ENCODE measurements at regions not wholly inside any gene's neighbourhood (a gene's known extent, or its start where the extent isn't known, plus 50 kb on each side); places are given as distances from the start of the nearest gene placed in this dataset.

- no peaks in the 10 kb centered on the region for H3K27me3 ChIP-seq (ENCODE audit: control insufficient read depth, insufficient read depth, low read length)
Measured at GRCh38 chr12:124663771-124664366, 96.5 kb upstream of the NCOR2 start.

GRCh38 chr12:124663206-124663605, 95.8 kb upstream of the NCOR2 start:
- H3K4me1 ChIP-seq (ENCODE audit: control insufficient read depth, low read depth, low read length) = no peaks in the 10 kb centered on the region
- H3K36me3 ChIP-seq (ENCODE audit: control insufficient read depth, low read depth, low read length) = no peaks in the 10 kb centered on the region

More at GRCh38 chr12:124663771-124664366, 96.5 kb upstream of the NCOR2 start:
- no peaks in the 10 kb centered on the region for H3K36me3 ChIP-seq (ENCODE audit: control insufficient read depth, low read depth, low read length)
- no peaks in the 10 kb centered on the region for H3K9me3 ChIP-seq (ENCODE audit: control insufficient read depth, low read depth, low read length)
- no peak overlapping the region for H3K27ac ChIP-seq (ENCODE audit: low read length)
- H3K4me1 ChIP-seq (ENCODE audit: control insufficient read depth, low read depth, low read length) = no peaks in the 10 kb centered on the region
- H3K4me3 ChIP-seq (ENCODE audit: low read length) = no peak overlapping the region
- no peak overlapping the region for H3K9ac ChIP-seq (ENCODE audit: low read length)

GRCh38 chr12:124661341-124661740, 93.9 kb upstream of the NCOR2 start:
- no peaks in the 10 kb centered on the region for H3K27me3 ChIP-seq (ENCODE audit: control insufficient read depth, insufficient read depth, low read length)
- H3K4me3 ChIP-seq (ENCODE audit: low read length) = no peak overlapping the region
- peaks cover 4% of the 10 kb centered on the region for H3K4me1 ChIP-seq (ENCODE audit: control insufficient read depth, low read depth, low read length)
- H3K9ac ChIP-seq (ENCODE audit: low read length) = no peak overlapping the region
- H3K36me3 ChIP-seq (ENCODE audit: control insufficient read depth, low read depth, low read length) = no peaks in the 10 kb centered on the region
- no peak overlapping the region for H3K27ac ChIP-seq (ENCODE audit: low read length)
- no peaks in the 10 kb centered on the region for H3K9me3 ChIP-seq (ENCODE audit: control insufficient read depth, low read depth, low read length)

More at GRCh38 chr12:124663206-124663605, 95.8 kb upstream of the NCOR2 start:
- Histone ChIP-seq H3K9me3 (ENCODE audit: control insufficient read depth, low read depth, low read length) (no peaks in the 10 kb centered on the region), H3K27me3 (ENCODE audit: control insufficient read depth, insufficient read depth, low read length) (no peaks in the 10 kb centered on the region), H3K4me3 (ENCODE audit: low read length) (no peak overlapping the region), H3K27ac (ENCODE audit: low read length) (no peak overlapping the region), H3K9ac (ENCODE audit: low read length) (no peak overlapping the region)

GRCh38 chr12:124660851-124661250, 93.4 kb upstream of the NCOR2 start:
- H3K27me3 ChIP-seq (ENCODE audit: control insufficient read depth, insufficient read depth, low read length) = no peaks in the 10 kb centered on the region
- H3K4me3 ChIP-seq (ENCODE audit: low read length) = no peak overlapping the region
- H3K9me3 ChIP-seq (ENCODE audit: control insufficient read depth, low read depth, low read length) = no peaks in the 10 kb centered on the region
- H3K27ac ChIP-seq (ENCODE audit: low read length) = no peak overlapping the region
- no peak overlapping the region for H3K9ac ChIP-seq (ENCODE audit: low read length)
- H3K4me1 ChIP-seq (ENCODE audit: control insufficient read depth, low read depth, low read length) = peaks cover 9% of the 10 kb centered on the region
- no peaks in the 10 kb centered on the region for H3K36me3 ChIP-seq (ENCODE audit: control insufficient read depth, low read depth, low read length)

- Histone ChIP-seq H3K36me3 (ENCODE audit: control insufficient read depth, low read depth, low read length) (no peaks in the 10 kb centered on the region), H3K27ac (ENCODE audit: low read length) (no peak overlapping the region), H3K27me3 (ENCODE audit: control insufficient read depth, insufficient read depth, low read length) (no peaks in the 10 kb centered on the region), H3K4me3 (ENCODE audit: low read length) (no peak overlapping the region), H3K9me3 (ENCODE audit: control insufficient read depth, low read depth, low read length) (no peaks in the 10 kb centered on the region), H3K9ac (ENCODE audit: low read length) (no peak overlapping the region), H3K4me1 (ENCODE audit: control insufficient read depth, low read depth, low read length) (peaks cover 18% of the 10 kb centered on the region)
Measured at GRCh38 chr12:124658806-124659402, 91.5 kb upstream of the NCOR2 start.

GRCh38 chr12:124658302-124658701, 90.9 kb upstream of the NCOR2 start:
- Histone ChIP-seq H3K9me3 (ENCODE audit: control insufficient read depth, low read depth, low read length) (no peaks in the 10 kb centered on the region), H3K27me3 (ENCODE audit: control insufficient read depth, insufficient read depth, low read length) (no peaks in the 10 kb centered on the region), H3K27ac (ENCODE audit: low read length) (no peak overlapping the region), H3K9ac (ENCODE audit: low read length) (no peak overlapping the region), H3K4me1 (ENCODE audit: control insufficient read depth, low read depth, low read length) (peaks cover 18% of the 10 kb centered on the region), H3K4me3 (ENCODE audit: low read length) (no peak overlapping the region), H3K36me3 (ENCODE audit: control insufficient read depth, low read depth, low read length) (no peaks in the 10 kb centered on the region)

GRCh38 chr12:124656947-124657434, 89.6 kb upstream of the NCOR2 start:
- Histone ChIP-seq H3K9ac (ENCODE audit: low read length) (no peak overlapping the region), H3K9me3 (ENCODE audit: control insufficient read depth, low read depth, low read length) (no peaks in the 10 kb centered on the region), H3K4me1 (ENCODE audit: control insufficient read depth, low read depth, low read length) (peaks cover 18% of the 10 kb centered on the region), H3K36me3 (ENCODE audit: control insufficient read depth, low read depth, low read length) (no peaks in the 10 kb centered on the region), H3K27me3 (ENCODE audit: control insufficient read depth, insufficient read depth, low read length) (no peaks in the 10 kb centered on the region), H3K27ac (ENCODE audit: low read length) (no peak overlapping the region), H3K4me3 (ENCODE audit: low read length) (no peak overlapping the region)

- Histone ChIP-seq H3K9me3 (ENCODE audit: control insufficient read depth, low read depth, low read length) (no peaks in the 10 kb centered on the region), H3K9ac (ENCODE audit: low read length) (peak overlapping the region; percentile 7), H3K36me3 (ENCODE audit: control insufficient read depth, low read depth, low read length) (no peaks in the 10 kb centered on the region), H3K4me3 (ENCODE audit: low read length) (peak overlapping the region; percentile 14), H3K4me1 (ENCODE audit: control insufficient read depth, low read depth, low read length) (peaks cover 18% of the 10 kb centered on the region), H3K27me3 (ENCODE audit: control insufficient read depth, insufficient read depth, low read length) (no peaks in the 10 kb centered on the region), H3K27ac (ENCODE audit: low read length) (no peak overlapping the region)
Measured at GRCh38 chr12:124655698-124656516, 88.5 kb upstream of the NCOR2 start.

GRCh38 chr12:124655048-124655697, 87.8 kb upstream of the NCOR2 start:
- Histone ChIP-seq H3K4me1 (ENCODE audit: control insufficient read depth, low read depth, low read length) (peaks cover 18% of the 10 kb centered on the region), H3K9ac (ENCODE audit: low read length) (peak overlapping the region; percentile 7), H3K36me3 (ENCODE audit: control insufficient read depth, low read depth, low read length) (no peaks in the 10 kb centered on the region), H3K27ac (ENCODE audit: low read length) (no peak overlapping the region), H3K9me3 (ENCODE audit: control insufficient read depth, low read depth, low read length) (no peaks in the 10 kb centered on the region), H3K4me3 (ENCODE audit: low read length) (peak overlapping the region; percentile 14), H3K27me3 (ENCODE audit: control insufficient read depth, insufficient read depth, low read length) (no peaks in the 10 kb centered on the region)

GRCh38 chr12:124654666-124655047, 87.2 kb upstream of the NCOR2 start:
- no peaks in the 10 kb centered on the region for H3K27me3 ChIP-seq (ENCODE audit: control insufficient read depth, insufficient read depth, low read length)
- H3K27ac ChIP-seq (ENCODE audit: low read length) = no peak overlapping the region
- peaks cover 18% of the 10 kb centered on the region for H3K4me1 ChIP-seq (ENCODE audit: control insufficient read depth, low read depth, low read length)
- H3K4me3 ChIP-seq (ENCODE audit: low read length) = no peak overlapping the region
- no peaks in the 10 kb centered on the region for H3K9me3 ChIP-seq (ENCODE audit: control insufficient read depth, low read depth, low read length)
- no peak overlapping the region for H3K9ac ChIP-seq (ENCODE audit: low read length)
- H3K36me3 ChIP-seq (ENCODE audit: control insufficient read depth, low read depth, low read length) = no peaks in the 10 kb centered on the region

- Histone ChIP-seq H3K27me3 (ENCODE audit: control insufficient read depth, insufficient read depth, low read length) (no peaks in the 10 kb centered on the region), H3K9ac (ENCODE audit: low read length) (no peak overlapping the region), H3K4me1 (ENCODE audit: control insufficient read depth, low read depth, low read length) (peaks cover 18% of the 10 kb centered on the region), H3K4me3 (ENCODE audit: low read length) (no peak overlapping the region), H3K36me3 (ENCODE audit: control insufficient read depth, low read depth, low read length) (no peaks in the 10 kb centered on the region), H3K27ac (ENCODE audit: low read length) (no peak overlapping the region), H3K9me3 (ENCODE audit: control insufficient read depth, low read depth, low read length) (peaks cover 10% of the 10 kb centered on the region)
Measured at GRCh38 chr12:124653169-124653931, 85.9 kb upstream of the NCOR2 start.
